KMS-11 (cell line): ENCODE measurements at regions not wholly inside any gene's neighbourhood (a gene's known extent, or its start where the extent isn't known, plus 50 kb on each side); places are given as distances from the start of the nearest gene placed in this dataset.

Source experiments
- H2AFZ ChIP-seq: fragments of 200-600 bp; sonication (generic); 2 replicates; pipeline ENCODE4 v1.6.1; 2016; ENCODE audit warnings: antibody characterized with exemption, mixed run types, low read depth
- H3K27ac ChIP-seq: fragments of 200-600 bp; sonication (generic); 2 replicates; pipeline ENCODE4 v1.6.1; 2016; ENCODE audit warnings: mild to moderate bottlenecking, mixed run types
- H3K27me3 ChIP-seq: fragments of 200-600 bp; sonication (generic); 2 replicates; pipeline ENCODE4 v1.6.1; 2017; ENCODE audit warnings: mild to moderate bottlenecking, low read depth, mixed run types, moderate library complexity; ENCODE audit not compliant: insufficient read depth
- H3K36me3 ChIP-seq: fragments of 200-600 bp; sonication (generic); 2 replicates; pipeline ENCODE4 v1.6.1; 2017; ENCODE audit warnings: mild to moderate bottlenecking, mixed run types; ENCODE audit not compliant: insufficient read depth
- H3K4me1 ChIP-seq: fragments of 200-600 bp; sonication (generic); 2 replicates; pipeline ENCODE4 v1.6.1; 2016; ENCODE audit warnings: mild to moderate bottlenecking, low read depth, mixed run types; ENCODE audit not compliant: poor library complexity, severe bottlenecking
- H3K4me2 ChIP-seq: fragments of 200-600 bp; sonication (generic); 2 replicates; pipeline ENCODE4 v1.7.0; 2016; ENCODE audit warnings: mild to moderate bottlenecking, mixed run types
- H3K4me3 ChIP-seq: fragments of 200-600 bp; sonication (generic); IDR thresholded peaks from 2 replicates; pipeline ENCODE4 v1.6.1; 2017; ENCODE audit warnings: low read depth, low read length, mixed read lengths; ENCODE audit not compliant: insufficient read depth
- H3K79me2 ChIP-seq: fragments of 200-600 bp; sonication (generic); 2 replicates; pipeline ENCODE4 v1.6.1; 2016; ENCODE audit warnings: low read depth, mixed run types; ENCODE audit not compliant: insufficient read depth
- H3K9ac ChIP-seq: fragments of 200-600 bp; sonication (generic); 2 replicates; pipeline ENCODE4 v1.6.1; 2016; ENCODE audit warnings: mild to moderate bottlenecking, mixed run types
- H4K20me1 ChIP-seq: fragments of 200-600 bp; sonication (generic); 2 replicates; pipeline ENCODE4 v1.6.1; 2016; ENCODE audit warnings: mild to moderate bottlenecking, mixed run types; ENCODE audit not compliant: insufficient read depth
- TF ChIP-seq, protein P1 (sequence below): fragments of 200-600 bp; sonication (generic); conservative IDR thresholded peaks from 2 replicates; pipeline ENCODE4 v1.6.1; 2017; ENCODE audit warnings: low read depth, mild to moderate bottlenecking, antibody characterized with exemption, low read length, moderate library complexity, mixed read lengths

DNA sequence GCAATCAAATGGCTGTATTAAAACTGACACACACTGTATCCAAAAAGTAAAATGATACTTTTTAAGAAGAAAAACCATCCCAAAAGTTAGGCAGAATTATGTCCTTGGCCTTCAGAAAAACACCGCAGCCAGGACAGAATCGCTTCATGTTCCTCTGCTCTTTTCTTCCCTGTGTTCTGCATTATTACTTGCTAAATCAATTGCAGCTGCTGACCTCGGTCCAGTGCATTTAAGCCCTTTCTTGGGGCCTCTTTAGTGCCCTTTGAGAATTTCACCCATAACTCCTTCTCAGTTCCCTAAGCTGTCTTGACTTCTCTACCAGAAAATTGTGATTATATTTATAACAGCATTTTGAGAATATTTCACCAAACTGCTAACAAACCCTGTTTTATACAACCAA lies 696.9 kb downstream of the PCDH7 start:
- no peak overlapping the region for H2AFZ ChIP-seq
- H3K9ac ChIP-seq, result no peak overlapping the region
- H4K20me1 ChIP-seq, result no peaks in the 10 kb centered on the region
- H3K4me1 ChIP-seq, result no peaks in the 10 kb centered on the region
- no peaks in the 10 kb centered on the region for H3K79me2 ChIP-seq
- H3K36me3 ChIP-seq, result no peaks in the 10 kb centered on the region
- H3K4me3 ChIP-seq, result no peak overlapping the region
- no peaks in the 10 kb centered on the region for H3K27me3 ChIP-seq
- TF ChIP-seq, protein P1, sequence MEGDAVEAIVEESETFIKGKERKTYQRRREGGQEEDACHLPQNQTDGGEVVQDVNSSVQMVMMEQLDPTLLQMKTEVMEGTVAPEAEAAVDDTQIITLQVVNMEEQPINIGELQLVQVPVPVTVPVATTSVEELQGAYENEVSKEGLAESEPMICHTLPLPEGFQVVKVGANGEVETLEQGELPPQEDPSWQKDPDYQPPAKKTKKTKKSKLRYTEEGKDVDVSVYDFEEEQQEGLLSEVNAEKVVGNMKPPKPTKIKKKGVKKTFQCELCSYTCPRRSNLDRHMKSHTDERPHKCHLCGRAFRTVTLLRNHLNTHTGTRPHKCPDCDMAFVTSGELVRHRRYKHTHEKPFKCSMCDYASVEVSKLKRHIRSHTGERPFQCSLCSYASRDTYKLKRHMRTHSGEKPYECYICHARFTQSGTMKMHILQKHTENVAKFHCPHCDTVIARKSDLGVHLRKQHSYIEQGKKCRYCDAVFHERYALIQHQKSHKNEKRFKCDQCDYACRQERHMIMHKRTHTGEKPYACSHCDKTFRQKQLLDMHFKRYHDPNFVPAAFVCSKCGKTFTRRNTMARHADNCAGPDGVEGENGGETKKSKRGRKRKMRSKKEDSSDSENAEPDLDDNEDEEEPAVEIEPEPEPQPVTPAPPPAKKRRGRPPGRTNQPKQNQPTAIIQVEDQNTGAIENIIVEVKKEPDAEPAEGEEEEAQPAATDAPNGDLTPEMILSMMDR, result no peak
- no peak overlapping the region for H3K27ac ChIP-seq
- H3K4me2 ChIP-seq, result no peak overlapping the region

DNA sequence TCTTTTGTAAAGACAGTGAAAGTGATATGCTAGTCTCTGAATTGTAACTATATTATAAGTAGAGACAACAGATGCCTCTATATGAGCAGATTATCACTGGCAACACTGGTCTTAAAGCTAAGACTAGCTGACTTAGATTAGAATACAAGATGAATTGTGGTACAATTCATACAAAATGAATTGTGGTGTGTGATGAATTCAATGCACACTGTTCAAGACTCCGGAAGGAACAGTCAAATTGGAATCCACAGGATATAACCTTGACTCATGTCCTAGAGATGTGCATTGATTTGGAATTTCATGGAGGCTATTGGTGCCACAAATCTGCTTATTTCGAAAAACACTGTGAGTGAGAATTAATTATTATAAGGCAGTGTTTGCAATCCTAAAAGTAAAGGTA lies 701.8 kb downstream of the PCDH7 start:
- no peak overlapping the region for H3K27ac ChIP-seq
- TF ChIP-seq, protein P1, result no peak

DNA sequence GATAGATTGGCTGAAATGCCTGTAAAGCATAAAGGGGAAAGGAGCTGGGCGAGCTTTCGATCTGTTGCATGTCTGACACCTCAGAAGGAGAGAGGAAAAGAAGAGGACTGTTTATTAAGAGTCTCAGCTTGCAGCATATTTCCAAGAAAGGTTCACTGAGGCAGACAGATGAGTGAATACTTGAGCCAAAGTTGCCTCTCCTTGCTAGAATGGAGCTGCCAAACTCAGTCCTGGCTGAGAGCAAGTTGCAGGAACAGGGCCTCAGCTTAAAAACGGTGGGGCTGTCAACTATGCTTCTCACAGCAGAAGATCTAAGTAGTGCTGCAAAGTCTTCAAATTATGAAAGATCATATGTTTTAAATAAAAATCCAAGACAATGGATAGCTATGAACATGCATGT lies 707.5 kb downstream of the PCDH7 start:
- H3K4me1 ChIP-seq, result no peaks in the 10 kb centered on the region
- H3K4me2 ChIP-seq, result no peak overlapping the region
- no peaks in the 10 kb centered on the region for H3K36me3 ChIP-seq
- H3K27me3 ChIP-seq, result no peaks in the 10 kb centered on the region
- H3K4me3 ChIP-seq, result no peak overlapping the region
- no peak overlapping the region for H3K9ac ChIP-seq
- no peak overlapping the region for H2AFZ ChIP-seq
- H4K20me1 ChIP-seq, result no peaks in the 10 kb centered on the region
- H3K27ac ChIP-seq, result no peak overlapping the region
- TF ChIP-seq, protein P1, result no peak
- H3K79me2 ChIP-seq, result no peaks in the 10 kb centered on the region

More for the DNA sequence above, 701.8 kb downstream of the PCDH7 start:
- Histone ChIP-seq H3K9ac (no peak overlapping the region), H3K4me1 (no peaks in the 10 kb centered on the region), H3K36me3 (no peaks in the 10 kb centered on the region), H4K20me1 (no peaks in the 10 kb centered on the region), H3K79me2 (no peaks in the 10 kb centered on the region), H2AFZ (no peak overlapping the region), H3K27me3 (no peaks in the 10 kb centered on the region), H3K4me2 (no peak overlapping the region), H3K4me3 (no peak overlapping the region)

DNA sequence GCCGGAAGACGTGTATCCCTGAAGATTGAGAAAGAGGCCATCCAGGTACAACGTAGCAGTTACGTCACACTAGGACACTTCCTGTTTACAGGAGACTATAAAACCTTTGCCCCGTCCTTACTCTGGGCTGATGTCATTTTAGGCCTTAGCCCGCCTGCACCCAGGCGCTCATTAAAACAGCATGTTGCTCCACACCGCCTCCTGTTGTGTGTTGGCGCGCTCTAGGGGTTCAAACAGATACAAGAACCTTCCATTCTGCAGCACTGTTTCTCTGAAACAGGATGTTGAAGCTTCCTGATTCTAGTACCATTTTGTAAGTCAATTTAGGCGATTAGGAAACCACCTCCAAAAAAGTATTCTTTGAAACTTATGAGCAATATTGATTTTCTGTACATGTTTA lies 722.1 kb downstream of the PCDH7 start:
- Histone ChIP-seq H4K20me1 (no peaks in the 10 kb centered on the region), H3K27ac (no peak overlapping the region), H3K4me2 (no peak overlapping the region), H3K4me1 (no peaks in the 10 kb centered on the region), H3K27me3 (no peaks in the 10 kb centered on the region), H3K9ac (no peak overlapping the region), H3K79me2 (no peaks in the 10 kb centered on the region), H3K4me3 (no peak overlapping the region), H2AFZ (no peak overlapping the region), H3K36me3 (no peaks in the 10 kb centered on the region)
- TF ChIP-seq, protein P1, result no peak
